GM23248 (cell line): ENCODE measurements at regions not wholly inside any gene's neighbourhood (a gene's known extent, or its start where the extent isn't known, plus 50 kb on each side); places are given as distances from the start of the nearest gene placed in this dataset.
"Not testable (repeated sequence)": the region's sequence is repeated elsewhere in the genome, so short reads cannot be mapped to it uniquely, and the experiment has no call there.

ENCODE experiments used
- DNase-seq: peaks from one replicate; pipeline ENCODE4 v3.0.0-alpha.2; 2015
- H2AFZ ChIP-seq: fragments of 200-600 bp; sonication (generic); 2 replicates; pipeline ENCODE4 v1.6.1; 2016; ENCODE audit warnings: antibody characterized with exemption
- H3F3A ChIP-seq: fragments of 200-600 bp; sonication (generic); 2 replicates; pipeline ENCODE4 v1.6.1; 2016; ENCODE audit warnings: mild to moderate bottlenecking, antibody characterized with exemption, mixed run types; ENCODE audit not compliant: insufficient read depth
- H3K27ac ChIP-seq: fragments of 200-600 bp; sonication (generic); 2 replicates; pipeline ENCODE4 v1.5.1; 2016; ENCODE audit warnings: mild to moderate bottlenecking
- H3K27me3 ChIP-seq: fragments of 200-600 bp; sonication (generic); replicated peaks from 2 replicates; pipeline ENCODE4 v1.6.1; 2016; ENCODE audit warnings: mild to moderate bottlenecking; ENCODE audit not compliant: insufficient read depth
- H3K36me3 ChIP-seq: fragments of 200-600 bp; sonication (generic); 2 replicates; pipeline ENCODE4 v1.6.1; 2016; ENCODE audit warnings: low read depth, mild to moderate bottlenecking
- H3K4me1 ChIP-seq: fragments of 200-600 bp; sonication (generic); 2 replicates; pipeline ENCODE4 v1.6.1; 2016; ENCODE audit warnings: mild to moderate bottlenecking; ENCODE audit not compliant: insufficient read depth
- H3K4me2 ChIP-seq: fragments of 200-600 bp; sonication (generic); one replicate; pipeline ENCODE4 v1.6.1; 2016; ENCODE audit warnings: mild to moderate bottlenecking; ENCODE audit not compliant: unreplicated experiment
- H3K4me3 ChIP-seq: fragments of 200-600 bp; sonication (generic); 2 replicates; pipeline ENCODE4 v1.5.1; 2016; ENCODE audit warnings: mild to moderate bottlenecking
- H3K79me2 ChIP-seq: fragments of 200-600 bp; sonication (generic); 2 replicates; pipeline ENCODE4 v1.6.1; 2016; ENCODE audit warnings: mild to moderate bottlenecking; ENCODE audit not compliant: insufficient read depth
- H3K9ac ChIP-seq: fragments of 200-600 bp; sonication (generic); 2 replicates; pipeline ENCODE4 v1.6.1; 2016; ENCODE audit warnings: mild to moderate bottlenecking
- H3K9me2 ChIP-seq: fragments of 200-600 bp; sonication (generic); 2 replicates; pipeline ENCODE4 v1.6.1; 2016; ENCODE audit warnings: mixed run types, mild to moderate bottlenecking, moderate library complexity; ENCODE audit not compliant: insufficient read depth
- H3K9me3 ChIP-seq: fragments of 200-600 bp; sonication (generic); one replicate; pipeline ENCODE4 v1.6.1; 2017; ENCODE audit warnings: low read depth
- H4K20me1 ChIP-seq: fragments of 200-600 bp; sonication (generic); 2 replicates; pipeline ENCODE4 v1.6.0; 2016; ENCODE audit not compliant: insufficient read depth
- EZH2 ChIP-seq: fragments of 200-600 bp; sonication (generic); IDR thresholded peaks from 2 replicates; pipeline ENCODE4 v1.6.1; 2018; ENCODE audit warnings: antibody characterized with exemption, mild to moderate bottlenecking; ENCODE audit not compliant: insufficient read depth, poor library complexity, severe bottlenecking
- EZH2phosphoT487 ChIP-seq: fragments of 200-600 bp; sonication (generic); IDR thresholded peaks from 2 replicates; pipeline ENCODE4 v1.6.1; 2018; ENCODE audit warnings: antibody characterized with exemption, moderate library complexity, mild to moderate bottlenecking, low read depth; ENCODE audit not compliant: insufficient read depth
- WGBS, 2 experiments: methylation state at CpG; one replicate each; pipeline ENCODE4 v1.1.6; 2015 to 2017; ENCODE audit warnings: low lambda C conversion rate in 2 of 2, low coverage in 1 of 2; ENCODE audit errors: missing lambda C conversion rate in 2 of 2; 5-methylcytosine and 5-hydroxymethylcytosine counted together
- in situ Hi-C: fragments of 300-500 bp; cut with MboI; formaldehyde crosslinking; loops from 2 replicates; pipeline ENCODE4 v1.15.0; 2020

- Histone ChIP-seq H3K9me2 (no peaks in the 10 kb centered on the region), H4K20me1 (no peaks in the 10 kb centered on the region), H3K36me3 (no peaks in the 10 kb centered on the region), H3K4me1 (no peaks in the 10 kb centered on the region), H3K27me3 (0 out of 2 replicates have a peak, but pooled peaks cover 3% of the 10 kb centered on the region), H3K79me2 (no peaks in the 10 kb centered on the region), H3F3A (no peaks in the 10 kb centered on the region), H3K9me3 (no peaks in the 10 kb centered on the region), H3K9ac (no peak overlapping the region), H3K4me3 (no peak overlapping the region), H3K27ac (no peak overlapping the region), H2AFZ (no peak overlapping the region), H3K4me2 (no peak overlapping the region)
- 15 to 21% methylated on average over 2 of the region's 2 CpGs for WGBS, 2 experiments
- no peak for DNase-seq
- in situ Hi-C loops = no loop called here
- TF ChIP-seq EZH2 = no peak
- no peak for TF ChIP-seq EZH2phosphoT487
Observed at GRCh38 chr3:72646263-72646662, 202.0 kb downstream of the SHQ1 start.

GRCh38 chr3:72643635-72644034 lies 204.6 kb downstream of the SHQ1 start:
- H3K9me2 ChIP-seq, H3K4me3 ChIP-seq, H3F3A ChIP-seq, H3K4me2 ChIP-seq, H3K79me2 ChIP-seq, DNase-seq, H3K4me1 ChIP-seq, in situ Hi-C loops, H3K27ac ChIP-seq, H3K9ac ChIP-seq, H3K36me3 ChIP-seq, H3K9me3 ChIP-seq, H3K27me3 ChIP-seq, H4K20me1 ChIP-seq, H2AFZ ChIP-seq: not testable (repeated sequence)
- WGBS, 2 experiments = 90% methylated on average over 8 of the region's 8 CpGs

- Histone ChIP-seq H3K4me3 (no peak overlapping the region), H3K79me2 (no peaks in the 10 kb centered on the region), H4K20me1 (no peaks in the 10 kb centered on the region), H2AFZ (no peak overlapping the region), H3K36me3 (no peaks in the 10 kb centered on the region), H3K4me2 (no peak overlapping the region), H3K9me2 (no peaks in the 10 kb centered on the region), H3K4me1 (no peaks in the 10 kb centered on the region), H3K27me3 (no peaks in the 10 kb centered on the region; the same call in 1 of the 2 replicates), H3K9ac (no peak overlapping the region), H3K27ac (no peak overlapping the region), H3F3A (0 out of 2 replicates have a peak, but pooled peaks cover 4% of the 10 kb centered on the region), H3K9me3 (no peaks in the 10 kb centered on the region)
- no peak for TF ChIP-seq EZH2phosphoT487
- no peak for TF ChIP-seq EZH2
- WGBS, 2 experiments = 81 to 86% methylated on average over 2 of the region's 2 CpGs
- in situ Hi-C loops = no loop called here
- DNase-seq = peak; percentile 38
Observed at GRCh38 chr3:72641684-72642083, 206.6 kb downstream of the SHQ1 start.

GRCh38 chr3:72641072-72641471 lies 207.2 kb downstream of the SHQ1 start:
- Histone ChIP-seq H3K27ac (no peak overlapping the region), H2AFZ (no peak overlapping the region), H3K4me2 (no peak overlapping the region), H3K36me3 (no peaks in the 10 kb centered on the region), H3K79me2 (no peaks in the 10 kb centered on the region), H3K9me2 (no peaks in the 10 kb centered on the region), H3K4me1 (no peaks in the 10 kb centered on the region), H3K9me3 (no peaks in the 10 kb centered on the region), H3K9ac (no peak overlapping the region), H4K20me1 (no peaks in the 10 kb centered on the region), H3F3A (0 out of 2 replicates have a peak, but pooled peaks cover 4% of the 10 kb centered on the region), H3K4me3 (no peak overlapping the region), H3K27me3 (no peaks in the 10 kb centered on the region; the same call in 1 of the 2 replicates)
- DNase-seq = no peak
- in situ Hi-C loops = no loop called here
- TF ChIP-seq EZH2phosphoT487 (no peak), EZH2 (no peak)
- 56 to 57% methylated on average over 4 of the region's 4 CpGs for WGBS, 2 experiments
